ENCODE measurements at regions not wholly inside any gene's neighbourhood (a gene's known extent, or its start where the extent isn't known, plus 50 kb on each side); places are given as distances from the start of the nearest gene placed in this dataset.

- FAIRE-seq = no peak
- DNase-seq (ENCODE audit: low read depth, low spot score) = no peak
- Histone ChIP-seq H3K27me3 (ENCODE audit: control insufficient read depth in 2 of 2, insufficient read depth in 2 of 2, low read length in 2 of 2) (no peaks in the 10 kb centered on the region), H3K4me1 (ENCODE audit: control insufficient read depth, extremely low read depth, insufficient read depth, low read length) (no peaks in the 10 kb centered on the region), H2AFZ (ENCODE audit: low read depth, low read length) (no peak overlapping the region), H3K9me3 (replicated peaks; ENCODE audit: control insufficient read depth, insufficient read depth, low read length) (no peaks in the 10 kb centered on the region), H3K4me3 (replicated peaks in 1 of 3; ENCODE audit: insufficient read depth in 1 of 3, low read depth in 1 of 3, low read length in 3 of 3) (no peak overlapping the region), H3K9me1 (replicated peaks; ENCODE audit: control insufficient read depth, extremely low read depth, insufficient read depth, low read length) (no peaks in the 10 kb centered on the region), H3K4me2 (ENCODE audit: insufficient read depth, low read length) (no peak overlapping the region), H3K27ac (ENCODE audit: insufficient read depth, low read depth, low read length) (no peak overlapping the region), H3K36me3 (ENCODE audit: control insufficient read depth in 2 of 2, extremely low read depth in 1 of 2, insufficient read depth in 2 of 2, low read length in 2 of 2) (no peaks in the 10 kb centered on the region), H3K9ac (replicated peaks; ENCODE audit: extremely low read depth, insufficient read depth, low read length) (no peak overlapping the region), H3K79me2 (ENCODE audit: control insufficient read depth, insufficient read depth, low read length) (no peaks in the 10 kb centered on the region), H4K20me1 (replicated peaks; ENCODE audit: control insufficient read depth, extremely low read depth, insufficient read depth, low read length) (no peaks in the 10 kb centered on the region)
- TF ChIP-seq POLR2AphosphoS5 (IDR thresholded peaks at IDR 0.05; ENCODE audit: insufficient read depth, low read depth, low read length) (no peak), GATA2 (IDR thresholded peaks at IDR 0.05; ENCODE audit: insufficient read depth, insufficient read length, low read depth, low read length) (no peak), JUN (IDR thresholded peaks at IDR 0.05; ENCODE audit: borderline replicate concordance, insufficient read depth, insufficient read length, low read depth) (no peak), MYC (IDR thresholded peaks at IDR 0.05; ENCODE audit: low read depth, low read length) (no peak), FOS (IDR thresholded peaks at IDR 0.05; ENCODE audit: borderline replicate concordance, insufficient read depth, low read length) (no peak), POLR2A (IDR thresholded peaks at IDR 0.05; ENCODE audit: low read depth, low read length) (no peak), EZH2 (IDR thresholded peaks at IDR 0.05; ENCODE audit: borderline replicate concordance, low read depth, low read length, severe bottlenecking) (no peak), CTCF (IDR thresholded peaks at IDR 0.05; ENCODE audit: extremely low read depth in 1 of 2, insufficient read depth in 1 of 2, low read depth in 1 of 2, low read length in 2 of 2) (no peak)
- TF ChIP-seq, protein P1, sequence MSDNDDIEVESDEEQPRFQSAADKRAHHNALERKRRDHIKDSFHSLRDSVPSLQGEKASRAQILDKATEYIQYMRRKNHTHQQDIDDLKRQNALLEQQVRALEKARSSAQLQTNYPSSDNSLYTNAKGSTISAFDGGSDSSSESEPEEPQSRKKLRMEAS (IDR thresholded peaks at IDR 0.05; ENCODE audit: insufficient read depth, insufficient read length) = no peak
- POLR2A ChIA-PET = no interaction called here
- no TSS peak for BruUV-seq (replicated peaks)
- intact Hi-C loops (cut with micrococcal nuclease) = no loop called here
- dilution Hi-C loops (cut with MboI; ENCODE audit: extremely low pct_ligation_motif_present, low sequenced_read_pairs) = no loop called here
- CTCF ChIA-PET = no interaction called here
Observed at GRCh38 chr6:102848210-102848609, 1454.7 kb downstream of the GRIK2 start.

Measured in endothelial cell of umbilical vein (primary cell).